Endothelial cell of umbilical vein (primary cell): ENCODE measurements at regions not wholly inside any gene's neighbourhood (a gene's known extent, or its start where the extent isn't known, plus 50 kb on each side); places are given as distances from the start of the nearest gene placed in this dataset.
A peak's percentile ranks its signal among the peaks of the same experiment; 100 is the strongest.

Source experiments
- BruUV-seq: library from RNA; stranded (reverse); fragments of 400-500 nt; replicated peaks from 2 replicates; lab custom pipeline; 2021; lab: Mats Ljungman, UMichigan
- CTCF ChIA-PET: fragments of 300-600, 350-600 bp; sonication (Branson Sonifier 250); formaldehyde crosslinking; loops from one replicate; lab custom pipeline; 2021; ENCODE audit warnings: antibody characterized with exemption, inconsistent platforms; lab: Charles Lee
- POLR2A ChIA-PET: fragments of 300-600, 350-600 bp; sonication (Branson Sonifier 250); formaldehyde crosslinking; loops from one replicate; lab custom pipeline; 2021; ENCODE audit warnings: antibody characterized with exemption, inconsistent platforms; lab: Charles Lee
- DNase-seq: peaks from one replicate; pipeline ENCODE4 v3.0.0-alpha.2; 2011; ENCODE audit warnings: low read depth, low spot score
- FAIRE-seq: peaks from 2 replicates; lab custom pipeline; 2011; peaks lifted over from hg19 to GRCh38; lab: Jason Lieb, UNC
- H2AFZ ChIP-seq: 2 replicates; pipeline ENCODE4 v1.6.0; 2012; ENCODE audit warnings: low read depth, low read length, control low read depth, inconsistent platforms
- H3K27ac ChIP-seq: 2 replicates; pipeline ENCODE4 v1.5.1; 2011; ENCODE audit warnings: low read depth, mild to moderate bottlenecking, control low read depth, low read length, moderate library complexity; ENCODE audit not compliant: insufficient read depth
- H3K27me3 ChIP-seq, 2 experiments: 2 replicates each; pipeline versions ENCODE4 v1.6.0 to v1.6.1; 2011; ENCODE audit warnings: low read length in 2 of 2, mixed read lengths in 1 of 2; ENCODE audit not compliant: control insufficient read depth in 2 of 2, insufficient read depth in 2 of 2
- H3K36me3 ChIP-seq, 2 experiments: 2 replicates in 1 of 2; 3 replicates in 1 of 2; pipeline ENCODE4 v1.5.1; 2011; ENCODE audit warnings: low read length in 2 of 2, mild to moderate bottlenecking in 1 of 2, moderate library complexity in 1 of 2; ENCODE audit not compliant: control insufficient read depth in 2 of 2, insufficient read depth in 2 of 2; ENCODE audit errors: extremely low read depth in 1 of 2
- H3K4me1 ChIP-seq: 3 replicates; pipeline ENCODE4 v1.5.1; 2011; ENCODE audit warnings: mild to moderate bottlenecking, low read length; ENCODE audit not compliant: control insufficient read depth, insufficient read depth; ENCODE audit errors: extremely low read depth
- H3K4me2 ChIP-seq: 2 replicates; pipeline ENCODE4 v1.6.1; 2011; ENCODE audit warnings: low read length, control low read depth, mixed read lengths; ENCODE audit not compliant: insufficient read depth
- H3K4me3 ChIP-seq, 3 experiments: fragments of 200-600 bp in 1 of 3; sonication (generic), shearing (Covaris generic) in 1 of 3; replicated peaks in 1 of 3; 2 replicates each; pipeline ENCODE4 v1.5.1; 2011 to 2016; ENCODE audit warnings: control low read depth in 3 of 3, low read length in 3 of 3, mild to moderate bottlenecking in 2 of 3, inconsistent platforms in 1 of 3, low read depth in 1 of 3, moderate library complexity in 1 of 3; ENCODE audit not compliant: insufficient read depth in 1 of 3
- H3K79me2 ChIP-seq: 2 replicates; pipeline ENCODE4 v1.6.0; 2012; ENCODE audit warnings: low read length, inconsistent platforms; ENCODE audit not compliant: control insufficient read depth, insufficient read depth
- H3K9ac ChIP-seq: replicated peaks from 2 replicates; pipeline ENCODE3; 2011; ENCODE audit warnings: low read length, control low read depth; ENCODE audit not compliant: insufficient read depth; ENCODE audit errors: extremely low read depth
- H3K9me1 ChIP-seq: replicated peaks from 3 replicates; pipeline ENCODE4 v1.6.0; 2011; ENCODE audit warnings: mild to moderate bottlenecking, low read length; ENCODE audit not compliant: control insufficient read depth, insufficient read depth; ENCODE audit errors: extremely low read depth
- H3K9me3 ChIP-seq: replicated peaks from 2 replicates; pipeline ENCODE4 v1.5.1; 2012; ENCODE audit warnings: low read length, inconsistent platforms; ENCODE audit not compliant: control insufficient read depth, insufficient read depth
- H4K20me1 ChIP-seq: replicated peaks from 2 replicates; pipeline ENCODE3; 2011; ENCODE audit warnings: mild to moderate bottlenecking, low read length; ENCODE audit not compliant: control insufficient read depth, insufficient read depth; ENCODE audit errors: extremely low read depth
- CTCF ChIP-seq, 2 donors: IDR thresholded peaks; 1 replicate in 1 of 2; 2 replicates in 1 of 2; pipeline ENCODE4 v1.5.1; 2011; ENCODE audit warnings: low read length in 2 of 2, mild to moderate bottlenecking in 2 of 2, moderate library complexity in 2 of 2, control low read depth in 1 of 2, inconsistent platforms in 1 of 2, low read depth in 1 of 2; ENCODE audit not compliant: insufficient read depth in 1 of 2; ENCODE audit errors: extremely low read depth in 1 of 2
- EZH2 ChIP-seq: IDR thresholded peaks from 2 replicates; pipeline ENCODE4 v1.6.1; 2012; ENCODE audit warnings: borderline replicate concordance, low read depth, mild to moderate bottlenecking, moderate library complexity, low read length, inconsistent platforms; ENCODE audit not compliant: severe bottlenecking
- FOS ChIP-seq: IDR thresholded peaks from 2 replicates; pipeline ENCODE4 v1.6.1; 2011; ENCODE audit warnings: mild to moderate bottlenecking, low read length, moderate library complexity, borderline replicate concordance; ENCODE audit not compliant: insufficient read depth
- GATA2 ChIP-seq: IDR thresholded peaks from 2 replicates; pipeline ENCODE4 v1.7.0; 2011; ENCODE audit warnings: low read depth, mild to moderate bottlenecking, moderate library complexity, mixed read lengths, low read length; ENCODE audit not compliant: insufficient read length, insufficient read depth
- JUN ChIP-seq: IDR thresholded peaks from 2 replicates; pipeline ENCODE4 v1.6.1; 2011; ENCODE audit warnings: borderline replicate concordance, low read depth; ENCODE audit not compliant: insufficient read length, insufficient read depth
- MYC ChIP-seq: IDR thresholded peaks from one replicate; pipeline ENCODE4 v1.6.1; 2011; ENCODE audit warnings: mild to moderate bottlenecking, low read depth, low read length
- POLR2A ChIP-seq: IDR thresholded peaks from 2 replicates; pipeline ENCODE4 v1.6.1; 2012; ENCODE audit warnings: low read depth, mild to moderate bottlenecking, control low read depth, low read length
- POLR2AphosphoS5 ChIP-seq: IDR thresholded peaks from 2 replicates; pipeline ENCODE4 v1.6.1; 2012; ENCODE audit warnings: low read depth, mild to moderate bottlenecking, control low read depth, low read length, moderate library complexity; ENCODE audit not compliant: insufficient read depth
- dilution Hi-C: fragments of 300-500 bp; cut with MboI; formaldehyde crosslinking; loops from one replicate; pipeline ENCODE4 v1.15.0; 2019; ENCODE audit warnings: low sequenced_read_pairs; ENCODE audit not compliant: extremely low pct_ligation_motif_present
- intact Hi-C: fragments of 100-400 bp; cut with micrococcal nuclease; formaldehyde crosslinking; loops from one replicate; pipeline ENCODE4 v1.10.0; 2022
- TF ChIP-seq, protein P1 (sequence below): IDR thresholded peaks from 2 replicates; pipeline ENCODE4 v1.6.1; 2011; ENCODE audit not compliant: insufficient read depth, insufficient read length

GRCh38 chr6:40328386-40328985 is 258.7 kb downstream of the LRFN2 start:
- intact Hi-C loops = loop anchor here (10.0 kb wide), 1 partner anchor 496 kb away; no protein-coding TSS in a partner anchor
- H3K9ac ChIP-seq = no peak overlapping the region
- H3K27ac ChIP-seq = no peak overlapping the region
- H3K36me3 ChIP-seq = no peaks in the 10 kb centered on the region
- no peak overlapping the region for H2AFZ ChIP-seq
- BruUV-seq = no TSS peak
- H3K4me1 ChIP-seq = no peaks in the 10 kb centered on the region
- no peaks in the 10 kb centered on the region for H3K79me2 ChIP-seq
- ChIA-PET CTCF (no interaction called here), POLR2A (no interaction called here)
- H3K27me3 ChIP-seq = no peaks in the 10 kb centered on the region
- FAIRE-seq = no peak
- no peak for DNase-seq
- no peak overlapping the region for H3K4me2 ChIP-seq
- TF ChIP-seq CTCF (IDR thresholded peaks at IDR 0.05; ENCODE audit: extremely low read depth in 1 of 2, insufficient read depth in 1 of 2, low read depth in 1 of 2, low read length in 2 of 2) (peak; percentile 11 to 32), JUN (no peak)
- no peak overlapping the region for H3K4me3 ChIP-seq
- H4K20me1 ChIP-seq = no peaks in the 10 kb centered on the region
- H3K9me1 ChIP-seq = no peaks in the 10 kb centered on the region
- no peaks in the 10 kb centered on the region for H3K9me3 ChIP-seq
- dilution Hi-C loops = no loop called here

GRCh38 chr6:40326714-40327421 is 260.3 kb downstream of the LRFN2 start:
- POLR2A ChIA-PET = no interaction called here
- H2AFZ ChIP-seq = no peak overlapping the region
- no TSS peak for BruUV-seq
- dilution Hi-C loops = no loop called here
- H3K27me3 ChIP-seq = no peaks in the 10 kb centered on the region
- no peak overlapping the region for H3K27ac ChIP-seq
- TF ChIP-seq FOS (no peak), EZH2 (no peak), POLR2AphosphoS5 (no peak), POLR2A (no peak), CTCF (IDR thresholded peaks at IDR 0.05; ENCODE audit: extremely low read depth in 1 of 2, insufficient read depth in 1 of 2, low read depth in 1 of 2, low read length in 2 of 2) (no peak), MYC (no peak), JUN (no peak), GATA2 (no peak)
- TF ChIP-seq, protein P1, sequence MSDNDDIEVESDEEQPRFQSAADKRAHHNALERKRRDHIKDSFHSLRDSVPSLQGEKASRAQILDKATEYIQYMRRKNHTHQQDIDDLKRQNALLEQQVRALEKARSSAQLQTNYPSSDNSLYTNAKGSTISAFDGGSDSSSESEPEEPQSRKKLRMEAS = no peak
- intact Hi-C loops = loop anchor here (10.0 kb wide), 1 partner anchor 498 kb away; no protein-coding TSS in a partner anchor
- H3K36me3 ChIP-seq = no peaks in the 10 kb centered on the region
- no peak for DNase-seq
- H3K4me2 ChIP-seq = no peak overlapping the region
- no peak overlapping the region for H3K4me3 ChIP-seq
- H3K9me1 ChIP-seq = no peaks in the 10 kb centered on the region
- no peak overlapping the region for H3K9ac ChIP-seq
- H3K4me1 ChIP-seq = no peaks in the 10 kb centered on the region
- CTCF ChIA-PET = interaction anchor here (1.0 kb wide), 1 partner anchor 519 kb away, joined by 3 read pairs; no protein-coding TSS in a partner anchor
- H4K20me1 ChIP-seq = no peaks in the 10 kb centered on the region
- no peak for FAIRE-seq
- H3K9me3 ChIP-seq = no peaks in the 10 kb centered on the region
- no peaks in the 10 kb centered on the region for H3K79me2 ChIP-seq
